DMS153 treated with DMSO at 0.1 percent for 48 hours (cell line): ENCODE measurements at regions not wholly inside any gene's neighbourhood (a gene's known extent, or its start where the extent isn't known, plus 50 kb on each side); places are given as distances from the start of the nearest gene placed in this dataset.
"Not testable (repeated sequence)": the region's sequence is repeated elsewhere in the genome, so short reads cannot be mapped to it uniquely, and the experiment has no call there.

ENCODE experiments used
- DNase-seq: peaks from one replicate; lab custom pipeline; 2025; ENCODE audit not compliant: unreplicated experiment; lab: John Stamatoyannopoulos, UW

GRCh38 chr6:144746902-144747469 is 461.9 kb downstream of the UTRN start:
- no peak for DNase-seq

GRCh38 chr6:144749263-144749662 is 464.1 kb downstream of the UTRN start:
- DNase-seq, result peak; percentile 77

- DNase-seq, result no peak
Observed at GRCh38 chr6:144753023-144753705, 468.0 kb downstream of the UTRN start.

- DNase-seq, result no peak
Observed at GRCh38 chr6:144756469-144756868, 471.3 kb downstream of the UTRN start.

- DNase-seq, result no peak
Observed at GRCh38 chr6:144757299-144757698, 472.2 kb downstream of the UTRN start.

- no peak for DNase-seq
Observed at GRCh38 chr6:144757730-144758129, 472.6 kb downstream of the UTRN start.

GRCh38 chr6:144758602-144759001 is 473.5 kb downstream of the UTRN start:
- no peak for DNase-seq

- DNase-seq, result no peak
Observed at GRCh38 chr6:144762469-144762868, 477.3 kb downstream of the UTRN start.

GRCh38 chr6:144767051-144767450 is 481.9 kb downstream of the UTRN start:
- DNase-seq, result no peak

- DNase-seq, result no peak
Observed at GRCh38 chr6:144768551-144769075, 483.5 kb downstream of the UTRN start.

GRCh38 chr6:144769142-144769541 is 484.0 kb downstream of the UTRN start:
- DNase-seq, result peak; percentile 96

- no peak for DNase-seq
Observed at GRCh38 chr6:144776031-144776819, 491.1 kb downstream of the UTRN start.

- DNase-seq, result no peak
Observed at GRCh38 chr6:144777249-144777648, 492.1 kb downstream of the UTRN start.

- DNase-seq, result no peak
Observed at GRCh38 chr6:144778056-144778455, 492.9 kb downstream of the UTRN start.

GRCh38 chr6:144778773-144779492 is 493.8 kb downstream of the UTRN start:
- DNase-seq, result no peak

- no peak for DNase-seq
Observed at GRCh38 chr6:144781836-144782235, 496.7 kb downstream of the UTRN start.

- no peak for DNase-seq
Observed at GRCh38 chr6:144782634-144783033, 497.5 kb downstream of the UTRN start.

GRCh38 chr6:144785056-144785455 is 499.9 kb downstream of the UTRN start:
- DNase-seq, result no peak

GRCh38 chr6:144786825-144787224 is 501.7 kb downstream of the UTRN start:
- DNase-seq, result no peak

- no peak for DNase-seq
Observed at GRCh38 chr6:144793744-144794143, 508.6 kb downstream of the UTRN start.

GRCh38 chr6:144795022-144795421 is 509.9 kb downstream of the UTRN start:
- DNase-seq, result not testable (repeated sequence)
